Esophagus squamous epithelium (tissue), 5 donors: ENCODE measurements at regions not wholly inside any gene's neighbourhood (a gene's known extent, or its start where the extent isn't known, plus 50 kb on each side); places are given as distances from the start of the nearest gene placed in this dataset.

Experiments used
- DNase-seq: peaks from one replicate; lab custom pipeline; 2025; lab: John Stamatoyannopoulos, UW
- H3K27ac ChIP-seq, 4 donors: fragments of 200-600 bp; sonication (generic); one replicate each; pipeline ENCODE4 v1.5.1; 2016 to 2019; ENCODE audit warnings: mild to moderate bottlenecking in 1 of 4
- H3K27me3 ChIP-seq, 4 donors: fragments of 200-600 bp; sonication (generic); 1 replicate in 3 of 4; 2 replicates in 1 of 4; pipeline versions ENCODE4 v1.5.1 to v1.6.0; 2017 to 2021; ENCODE audit warnings: antibody characterized with exemption in 1 of 4
- H3K36me3 ChIP-seq, 3 donors: fragments of 200-600 bp; sonication (generic); one replicate each; pipeline ENCODE4 v1.5.1; 2016 to 2019
- H3K4me1 ChIP-seq, 3 donors: fragments of 200-600 bp; sonication (generic); one replicate each; pipeline ENCODE4 v1.5.1; 2017 to 2019
- H3K4me3 ChIP-seq, 4 donors: fragments of 200-600 bp; sonication (generic); 1 replicate in 3 of 4; 2 replicates in 1 of 4; pipeline ENCODE4 v1.5.1; 2016 to 2019; ENCODE audit warnings: mild to moderate bottlenecking in 2 of 4, moderate library complexity in 1 of 4
- H3K9me3 ChIP-seq, 3 donors: fragments of 200-600 bp; sonication (generic); one replicate each; pipeline ENCODE4 v1.5.1; 2016 to 2019
- CTCF ChIP-seq, 6 experiments: fragments of 450-650 bp in 4 of 6; fragments of 200-600 bp in 2 of 6; sonication (generic) in 2 of 6; IDR thresholded peaks; one replicate each; pipeline ENCODE4 v1.5.1; 2016 to 2019; ENCODE audit warnings: antibody characterized with exemption in 6 of 6, mild to moderate bottlenecking in 4 of 6, moderate library complexity in 4 of 6
- POLR2A ChIP-seq, 4 donors: fragments of 450-650 bp; IDR thresholded peaks; one replicate each; pipeline ENCODE4 v1.6.1; 2017; ENCODE audit warnings: antibody characterized with exemption in 4 of 4, mild to moderate bottlenecking in 4 of 4, moderate library complexity in 3 of 4
- WGBS, 2 donors: methylation state at CpG; one replicate each; pipeline ENCODE4 v1.1.5; 2018; 5-methylcytosine and 5-hydroxymethylcytosine counted together
- intact Hi-C: fragments of 100-400 bp; cut with DNase I; formaldehyde crosslinking; loops from one replicate; pipeline ENCODE4 v1.15.0; 2022
- donor health status: DM: yes; HTN: yes; CAD: no.

GRCh38 chr5:30667293-30667692 lies 526.2 kb upstream of the CDH6 start:
- H3K4me1 ChIP-seq = no peaks in the 10 kb centered on the region
- no peak for TF ChIP-seq CTCF (IDR thresholded peaks at IDR 0.05)
- TF ChIP-seq POLR2A (IDR thresholded peaks at IDR 0.05) = no peak
- no peak overlapping the region for H3K4me3 ChIP-seq
- no peak for DNase-seq
- 27 to 39% methylated on average over 1 of the region's 1 CpG for WGBS, 2 donors
- intact Hi-C loops = no loop called here
- H3K36me3 ChIP-seq = no peaks in the 10 kb centered on the region
- no peak overlapping the region for H3K27ac ChIP-seq
- no peaks in the 10 kb centered on the region for H3K27me3 ChIP-seq
- no peaks in the 10 kb centered on the region for H3K9me3 ChIP-seq

DNA sequence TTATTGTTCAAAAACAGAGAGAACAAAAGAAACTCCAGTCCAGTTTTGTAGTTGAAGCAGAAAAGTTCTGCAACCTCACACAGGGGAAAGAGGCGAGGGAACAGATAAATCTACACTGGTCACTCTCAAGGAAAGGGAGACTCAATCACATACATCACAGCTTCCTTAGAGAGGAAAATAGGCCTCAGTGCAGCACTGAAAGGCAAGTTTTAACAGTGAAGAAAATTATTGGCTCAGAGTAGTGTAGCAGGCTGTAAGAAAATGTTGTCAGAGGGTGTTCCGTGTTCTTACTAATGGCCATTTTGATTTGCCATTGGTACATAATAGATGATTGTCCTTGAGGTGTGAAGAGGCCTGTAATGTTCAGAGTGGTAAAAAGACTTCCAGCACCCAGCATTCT lies 530.0 kb upstream of the CDH6 start:
- H3K27ac ChIP-seq = no peak overlapping the region
- intact Hi-C loops = no loop called here
- H3K9me3 ChIP-seq = no peaks in the 10 kb centered on the region
- DNase-seq = no peak
- no peaks in the 10 kb centered on the region for H3K4me1 ChIP-seq
- no peaks in the 10 kb centered on the region for H3K36me3 ChIP-seq
- no peak overlapping the region for H3K4me3 ChIP-seq
- no peaks in the 10 kb centered on the region for H3K27me3 ChIP-seq
- no peak for TF ChIP-seq CTCF (IDR thresholded peaks at IDR 0.05)
- TF ChIP-seq POLR2A (IDR thresholded peaks at IDR 0.05) = no peak
- WGBS, 2 donors = 50 to 70% methylated on average over 2 of the region's 2 CpGs

- DNase-seq = no peak
- intact Hi-C loops = no loop called here
Measured at GRCh38 chr5:30662373-30662772, 531.1 kb upstream of the CDH6 start.

DNA sequence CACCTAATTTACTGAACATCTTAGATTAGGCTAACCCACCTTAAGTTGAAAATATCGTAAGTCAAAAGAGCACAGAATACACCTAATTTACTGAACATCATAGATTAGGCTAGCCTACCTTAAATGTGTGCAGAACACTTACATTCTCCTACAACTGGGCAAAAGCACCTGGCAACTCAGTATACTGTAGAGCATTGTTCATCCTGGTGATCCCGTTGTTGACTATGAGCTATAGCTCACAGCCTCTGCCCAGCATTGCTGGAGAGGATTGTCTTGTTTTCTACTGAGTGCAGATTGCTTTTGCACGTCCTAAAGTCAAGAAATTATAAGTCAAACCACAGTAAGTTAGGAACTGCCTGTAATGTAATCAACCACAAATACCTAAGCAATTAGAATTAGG lies 531.8 kb upstream of the CDH6 start:
- H3K4me3 ChIP-seq = no peak overlapping the region
- H3K36me3 ChIP-seq = no peaks in the 10 kb centered on the region
- no peaks in the 10 kb centered on the region for H3K4me1 ChIP-seq
- no peaks in the 10 kb centered on the region for H3K9me3 ChIP-seq
- intact Hi-C loops = no loop called here
- 53 to 62% methylated on average over 3 of the region's 3 CpGs for WGBS, 2 donors
- no peak overlapping the region for H3K27ac ChIP-seq
- TF ChIP-seq POLR2A (IDR thresholded peaks at IDR 0.05) (no peak), CTCF (IDR thresholded peaks at IDR 0.05) (no peak)
- no peaks in the 10 kb centered on the region for H3K27me3 ChIP-seq
- DNase-seq = no peak

More at GRCh38 chr5:30662373-30662772, 531.1 kb upstream of the CDH6 start:
- no peaks in the 10 kb centered on the region for H3K36me3 ChIP-seq
- TF ChIP-seq POLR2A (IDR thresholded peaks at IDR 0.05) (no peak), CTCF (IDR thresholded peaks at IDR 0.05) (no peak)
- no peak overlapping the region for H3K27ac ChIP-seq
- no peaks in the 10 kb centered on the region for H3K4me1 ChIP-seq
- no peaks in the 10 kb centered on the region for H3K27me3 ChIP-seq
- H3K9me3 ChIP-seq = no peaks in the 10 kb centered on the region
- H3K4me3 ChIP-seq = no peak overlapping the region

GRCh38 chr5:30659417-30659816 lies 534.1 kb upstream of the CDH6 start:
- Histone ChIP-seq H3K4me3 (no peak overlapping the region), H3K36me3 (no peaks in the 10 kb centered on the region), H3K27ac (no peak overlapping the region), H3K27me3 (no peaks in the 10 kb centered on the region), H3K4me1 (no peaks in the 10 kb centered on the region), H3K9me3 (no peaks in the 10 kb centered on the region)
- 75 to 78% methylated on average over 2 of the region's 2 CpGs for WGBS, 2 donors
- no peak for TF ChIP-seq CTCF (IDR thresholded peaks at IDR 0.05)
- no peak for TF ChIP-seq POLR2A (IDR thresholded peaks at IDR 0.05)
- intact Hi-C loops = no loop called here
- no peak for DNase-seq
